Head of caudate nucleus (tissue), 42 donors: ENCODE measurements at regions not wholly inside any gene's neighbourhood (a gene's known extent, or its start where the extent isn't known, plus 50 kb on each side); places are given as distances from the start of the nearest gene placed in this dataset.
A peak's percentile ranks its signal among the peaks of the same experiment; 100 is the strongest.
"Not testable (repeated sequence)": the region's sequence is repeated elsewhere in the genome, so short reads cannot be mapped to it uniquely, and the experiment has no call there.

Source experiments
- DNase-seq, 42 donors: peaks; one replicate each; pipeline versions ENCODE4 v3.0.0 to v3.0.0-alpha.2; 2020 to 2021; ENCODE audit warnings: mixed read lengths in 7 of 42
- intact Hi-C: fragments of 100-400 bp; cut with DNase I; formaldehyde crosslinking; loops from one replicate; pipeline ENCODE4 v1.15.0; 2022

DNA sequence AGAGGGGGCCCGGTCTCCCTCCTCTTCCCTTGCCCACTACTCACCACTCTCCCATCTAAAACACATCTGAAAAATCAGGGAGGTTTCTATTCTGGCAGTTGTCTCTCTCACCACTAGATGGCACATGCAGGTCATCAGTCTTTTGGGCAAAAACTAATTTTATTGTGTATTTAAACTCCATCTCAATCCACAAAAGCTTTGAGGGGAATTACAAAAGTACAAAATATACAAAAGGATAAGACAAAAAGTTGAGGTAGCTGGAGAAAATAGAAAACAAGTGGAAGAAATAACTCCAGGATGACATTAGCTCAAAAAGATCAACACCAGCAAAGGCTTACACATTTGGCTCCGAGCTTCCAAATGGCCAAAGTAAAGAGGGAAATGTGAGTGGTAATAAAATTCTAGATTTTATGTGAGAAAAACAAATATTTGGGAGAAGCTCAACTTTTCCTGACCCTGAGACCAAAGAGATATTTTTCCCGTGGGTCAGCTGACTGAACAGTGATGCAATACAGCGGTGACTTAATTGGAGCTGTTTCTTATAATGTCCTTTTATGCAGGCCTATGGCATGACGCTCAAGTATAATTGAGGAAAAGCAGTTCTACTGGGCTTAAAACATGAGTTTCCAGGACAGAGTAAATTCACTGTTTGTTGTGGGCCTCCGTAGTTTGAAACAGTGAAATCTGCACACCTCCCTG is 79.8 kb upstream of the CHD6 start:
- peak in 13 of 42 donors; percentile 10 to 48 (median 22) for DNase-seq
- intact Hi-C loops: no loop called here

- no peak for DNase-seq
- intact Hi-C loops: no loop called here
Measured at GRCh38 chr20:41696428-41696827, 78.3 kb upstream of the CHD6 start.

GRCh38 chr20:41694796-41695195 is 76.6 kb upstream of the CHD6 start:
- DNase-seq: no peak
- intact Hi-C loops: no loop called here

- DNase-seq: peak; percentile 70 to 94 (median 86)
- intact Hi-C loops: loop anchor here (2.0 kb wide), 1 partner anchor 79 kb away; no protein-coding TSS in a partner anchor
Measured at GRCh38 chr20:41693136-41693979, 75.2 kb upstream of the CHD6 start.

DNA sequence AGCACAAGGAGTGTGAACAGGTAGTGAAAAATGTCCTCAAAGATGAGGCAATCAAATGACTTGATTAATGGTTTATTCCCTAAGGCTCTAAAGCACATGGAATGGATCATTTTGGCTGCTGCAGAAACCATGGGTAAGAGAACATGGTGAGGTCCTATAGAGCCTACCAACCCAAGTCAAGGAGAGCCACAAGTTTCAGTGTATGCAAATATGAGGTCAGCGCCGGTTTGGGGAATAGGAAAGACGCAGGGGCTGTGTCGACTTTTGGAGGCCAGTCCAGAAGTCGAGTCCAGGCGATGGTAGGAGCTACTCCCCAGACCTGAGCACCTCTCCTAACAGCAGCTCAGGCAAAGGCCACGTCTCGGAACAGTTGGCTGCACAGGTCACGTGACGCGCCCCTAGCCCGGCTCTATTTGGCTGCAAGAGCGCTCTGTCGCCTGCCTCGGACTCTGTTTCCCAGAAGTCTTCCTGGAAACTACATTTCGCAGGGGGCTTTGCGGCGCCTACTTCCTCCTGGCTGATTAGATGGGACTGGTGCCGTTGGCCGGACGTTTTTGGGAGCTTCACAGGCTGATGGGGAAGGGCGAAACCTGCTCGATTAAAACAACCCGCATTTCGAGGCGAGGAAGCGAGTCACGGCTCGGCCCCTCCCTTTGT is 74.4 kb upstream of the CHD6 start:
- intact Hi-C loops: loop anchor here (2.0 kb wide), 1 partner anchor 78 kb away; no protein-coding TSS in a partner anchor
- peak; percentile 80 to 94 (median 89) for DNase-seq

GRCh38 chr20:41691443-41691842 is 73.3 kb upstream of the CHD6 start:
- intact Hi-C loops: no loop called here
- no peak for DNase-seq

- no peak for DNase-seq
- intact Hi-C loops: no loop called here
Measured at GRCh38 chr20:41690702-41691101, 72.5 kb upstream of the CHD6 start.

GRCh38 chr20:41686961-41687360 is 68.8 kb upstream of the CHD6 start:
- intact Hi-C loops: no loop called here
- no peak for DNase-seq

DNA sequence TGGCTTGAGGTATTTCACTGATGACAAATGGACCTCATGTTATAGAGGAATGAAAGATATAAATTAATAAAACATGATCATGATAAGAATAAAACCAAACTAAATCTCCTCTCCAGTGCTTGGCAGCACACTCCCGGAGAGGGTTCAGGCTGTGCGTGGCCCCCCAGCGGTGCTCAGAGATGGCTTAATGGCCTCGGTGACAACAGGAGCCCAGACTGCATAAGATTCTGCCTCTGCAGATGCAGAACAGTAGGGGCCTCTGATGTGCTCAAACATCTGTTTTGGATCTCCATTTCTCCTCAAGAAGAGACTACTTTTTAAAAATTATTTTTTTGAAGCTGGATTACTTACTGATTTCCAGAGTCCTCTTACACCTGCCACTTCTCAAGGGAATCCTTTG is 67.0 kb upstream of the CHD6 start:
- DNase-seq, intact Hi-C loops: not testable (repeated sequence)

DNA sequence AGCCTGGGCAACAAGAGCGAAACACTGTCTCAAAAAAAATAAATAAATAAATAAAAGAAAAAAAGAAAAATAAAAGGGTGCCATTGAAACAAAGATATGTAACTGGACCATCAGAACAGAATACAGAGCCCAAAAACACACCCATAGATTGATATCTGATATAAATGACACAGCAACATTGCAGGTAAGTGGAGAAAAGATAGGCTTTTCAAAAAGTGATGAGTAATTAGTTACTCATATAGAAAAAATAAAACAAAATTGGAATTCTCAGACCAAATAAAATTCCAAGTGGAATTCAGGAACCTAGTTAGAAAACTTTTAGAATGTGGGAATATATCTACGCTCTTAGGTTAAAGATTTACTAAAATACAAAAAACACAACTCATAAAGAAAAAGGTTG is 60.6 kb upstream of the CHD6 start:
- DNase-seq: no peak
- intact Hi-C loops: no loop called here

GRCh38 chr20:41672282-41672681 is 54.1 kb upstream of the CHD6 start:
- no peak for DNase-seq
- intact Hi-C loops: no loop called here

GRCh38 chr20:41671143-41671542 is 53.0 kb upstream of the CHD6 start:
- intact Hi-C loops: no loop called here
- DNase-seq: no peak

GRCh38 chr20:41670631-41671030 is 52.5 kb upstream of the CHD6 start:
- no peak for DNase-seq
- intact Hi-C loops: no loop called here

GRCh38 chr20:41669708-41670263 is 51.6 kb upstream of the CHD6 start:
- intact Hi-C loops: no loop called here
- DNase-seq: no peak

- no peak for DNase-seq
- intact Hi-C loops: no loop called here
Measured at GRCh38 chr20:41668057-41668749, 50.0 kb upstream of the CHD6 start.
